ENCODE measurements at regions not wholly inside any gene's neighbourhood (a gene's known extent, or its start where the extent isn't known, plus 50 kb on each side); places are given as distances from the start of the nearest gene placed in this dataset.

DNA sequence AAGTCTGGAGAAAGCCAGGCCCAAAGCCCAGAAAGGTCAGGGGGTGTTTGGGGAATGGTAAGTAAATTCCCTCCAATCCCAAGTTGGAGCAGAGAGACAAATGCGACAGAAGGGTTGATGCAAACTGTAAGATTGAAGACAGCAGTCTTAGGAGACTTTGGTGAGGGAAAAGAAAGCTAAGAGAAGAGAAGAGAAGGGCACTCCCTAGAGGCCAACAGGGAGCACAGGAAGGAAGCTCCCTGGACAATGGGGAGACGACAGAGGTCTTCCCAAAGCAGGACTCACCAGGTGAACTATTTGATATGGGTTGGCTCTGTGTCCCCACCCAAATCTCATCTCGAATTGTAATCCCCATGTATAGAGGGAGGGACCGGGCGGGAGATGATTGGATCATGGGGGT lies 151.5 kb downstream of the KIF20B start:
- TF ChIP-seq CTCF (CRISPR knock-in tag; IDR thresholded peaks at IDR 0.05) = peak; percentile 25
- no peak for TF ChIP-seq SMARCC2 (IDR thresholded peaks at IDR 0.05)
- TF ChIP-seq NBN (conservative IDR thresholded peaks at IDR 0.05) = no peak
- TF ChIP-seq, protein P1, sequence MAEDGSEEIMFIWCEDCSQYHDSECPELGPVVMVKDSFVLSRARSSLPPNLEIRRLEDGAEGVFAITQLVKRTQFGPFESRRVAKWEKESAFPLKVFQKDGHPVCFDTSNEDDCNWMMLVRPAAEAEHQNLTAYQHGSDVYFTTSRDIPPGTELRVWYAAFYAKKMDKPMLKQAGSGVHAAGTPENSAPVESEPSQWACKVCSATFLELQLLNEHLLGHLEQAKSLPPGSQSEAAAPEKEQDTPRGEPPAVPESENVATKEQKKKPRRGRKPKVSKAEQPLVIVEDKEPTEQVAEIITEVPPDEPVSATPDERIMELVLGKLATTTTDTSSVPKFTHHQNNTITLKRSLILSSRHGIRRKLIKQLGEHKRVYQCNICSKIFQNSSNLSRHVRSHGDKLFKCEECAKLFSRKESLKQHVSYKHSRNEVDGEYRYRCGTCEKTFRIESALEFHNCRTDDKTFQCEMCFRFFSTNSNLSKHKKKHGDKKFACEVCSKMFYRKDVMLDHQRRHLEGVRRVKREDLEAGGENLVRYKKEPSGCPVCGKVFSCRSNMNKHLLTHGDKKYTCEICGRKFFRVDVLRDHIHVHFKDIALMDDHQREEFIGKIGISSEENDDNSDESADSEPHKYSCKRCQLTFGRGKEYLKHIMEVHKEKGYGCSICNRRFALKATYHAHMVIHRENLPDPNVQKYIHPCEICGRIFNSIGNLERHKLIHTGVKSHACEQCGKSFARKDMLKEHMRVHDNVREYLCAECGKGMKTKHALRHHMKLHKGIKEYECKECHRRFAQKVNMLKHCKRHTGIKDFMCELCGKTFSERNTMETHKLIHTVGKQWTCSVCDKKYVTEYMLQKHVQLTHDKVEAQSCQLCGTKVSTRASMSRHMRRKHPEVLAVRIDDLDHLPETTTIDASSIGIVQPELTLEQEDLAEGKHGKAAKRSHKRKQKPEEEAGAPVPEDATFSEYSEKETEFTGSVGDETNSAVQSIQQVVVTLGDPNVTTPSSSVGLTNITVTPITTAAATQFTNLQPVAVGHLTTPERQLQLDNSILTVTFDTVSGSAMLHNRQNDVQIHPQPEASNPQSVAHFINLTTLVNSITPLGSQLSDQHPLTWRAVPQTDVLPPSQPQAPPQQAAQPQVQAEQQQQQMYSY (CRISPR knock-in tag; IDR thresholded peaks at IDR 0.05) = no peak
- TF ChIP-seq STAG1 (CRISPR knock-in tag; IDR thresholded peaks at IDR 0.05) = peak; percentile 56
- no peak for TF ChIP-seq FUBP1 (CRISPR knock-in tag; IDR thresholded peaks at IDR 0.05; ENCODE audit: borderline replicate concordance)
- no peak for FAIRE-seq
- Histone ChIP-seq H4K20me1 (ENCODE audit: insufficient read depth, low read length) (no peaks in the 10 kb centered on the region), H3K79me2 (ENCODE audit: insufficient read depth, low read length) (no peaks in the 10 kb centered on the region), H3K4me2 (ENCODE audit: low read depth, low read length) (no peak overlapping the region), H3K27ac (ENCODE audit: extremely low read length, insufficient read depth, low read length) (no peak overlapping the region), H3K4me1 (ENCODE audit: insufficient read depth, low read length) (peaks cover 7% of the 10 kb centered on the region; the same call in 1 of the 2 replicates), H3K36me3 (replicated peaks in 1 of 2; ENCODE audit: control insufficient read depth in 1 of 2, insufficient read depth in 2 of 2, low read length in 2 of 2) (no peaks in the 10 kb centered on the region), H3K9ac (ENCODE audit: insufficient read depth, low read depth, low read length) (no peak overlapping the region), H3K27me3 (ENCODE audit: control insufficient read depth in 1 of 2, insufficient read depth in 2 of 2, low read length in 2 of 2) (no peaks in the 10 kb centered on the region), H3K9me3 (ENCODE audit: low read length) (no peaks in the 10 kb centered on the region), H3K4me3 (replicated peaks in 1 of 3; ENCODE audit: insufficient read depth in 1 of 3, low read depth in 2 of 3, low read length in 3 of 3) (no peak overlapping the region), H2AFZ (ENCODE audit: low read length) (no peak overlapping the region)
- peak; percentile 69 for ATAC-seq
- 42% methylated on average over 5 of the region's 5 CpGs for WGBS (ENCODE audit: low lambda C conversion rate)
- in situ Hi-C loops (cut with HindIII; ENCODE audit: extremely low pct_ligation_motif_present, low pct_unique_long_range_greater_than_20kb) = no loop called here
- no peak for DNase-seq (ENCODE audit: low spot score)
- BruUV-seq (replicated peaks) = no TSS peak
- CTCF ChIA-PET (ENCODE audit: low intra/inter-chr PET ratio, low total read pairs) = no interaction called here
- POLR2A ChIA-PET = no interaction called here
- intact Hi-C loops (cut with micrococcal nuclease; ENCODE audit: unreplicated experiment) = loop anchor here (2.0 kb wide), 1 partner anchor 60 kb away; no protein-coding TSS in a partner anchor

Data from HepG2 (cell line).